ENCODE measurements at regions not wholly inside any gene's neighbourhood (a gene's known extent, or its start where the extent isn't known, plus 50 kb on each side); places are given as distances from the start of the nearest gene placed in this dataset.

GRCh38 chr7:22597844-22598243 is 97.9 kb upstream of the STEAP1B start (continued):
- TF ChIP-seq CTCF (IDR thresholded peaks at IDR 0.05), result no peak
- no peak for TF ChIP-seq GTF2I (CRISPR knock-in tag; conservative IDR thresholded peaks at IDR 0.05)

GRCh38 chr7:22596763-22597400 is 96.9 kb upstream of the STEAP1B start:
- Mint-ChIP-seq H3K4me3 (no peak overlapping the region), H3K27ac (no peak overlapping the region), H3K4me1 (peaks cover 15% of the 10 kb centered on the region), H3K9me3 (peaks cover 16% of the 10 kb centered on the region), H3K36me3 (no peaks in the 10 kb centered on the region), H3K27me3 (ENCODE audit: low read depth) (no peaks in the 10 kb centered on the region)
- no peak for ATAC-seq
- DNase-seq (ENCODE audit: low spot score), result no peak
- CTCF ChIA-PET, result no interaction called here
- POLR2A ChIA-PET, result no interaction called here
- no peak for TF ChIP-seq MYBL2 (CRISPR knock-in tag; IDR thresholded peaks at IDR 0.05)
- TF ChIP-seq ATF1 (CRISPR knock-in tag; IDR thresholded peaks at IDR 0.05), result no peak
- no peak for TF ChIP-seq ZMAT4 (CRISPR knock-in tag; IDR thresholded peaks at IDR 0.05)
- no peak for TF ChIP-seq ATF6 (CRISPR knock-in tag; IDR thresholded peaks at IDR 0.05)
- no peak for TF ChIP-seq JUN (CRISPR knock-in tag; IDR thresholded peaks at IDR 0.05)
- TF ChIP-seq ZNF121 (CRISPR knock-in tag; IDR thresholded peaks at IDR 0.05), result no peak
- TF ChIP-seq ATF3 (CRISPR knock-in tag; conservative IDR thresholded peaks at IDR 0.05), result no peak

- H3K9me3 Mint-ChIP-seq, result peaks cover 16% of the 10 kb centered on the region
- no peaks in the 10 kb centered on the region for H3K36me3 Mint-ChIP-seq
- H3K4me1 Mint-ChIP-seq, result peaks cover 19% of the 10 kb centered on the region
- H3K27ac Mint-ChIP-seq, result no peak overlapping the region
- H3K27me3 Mint-ChIP-seq (ENCODE audit: low read depth), result no peaks in the 10 kb centered on the region
- POLR2A ChIA-PET, result no interaction called here
- no peak overlapping the region for H3K4me3 Mint-ChIP-seq
- CTCF ChIA-PET, result interaction anchor here (2.1 kb wide), 1 partner anchor 8 kb away, joined by 7 read pairs; no protein-coding TSS in a partner anchor
- ATAC-seq (no peak), DNase-seq (ENCODE audit: low spot score) (no peak)
- TF ChIP-seq HMGA2 (CRISPR knock-in tag; IDR thresholded peaks at IDR 0.05) (no peak), FOXP4 (CRISPR knock-in tag; IDR thresholded peaks at IDR 0.05) (no peak), USF2 (CRISPR knock-in tag; IDR thresholded peaks at IDR 0.05) (no peak), SP1 (CRISPR knock-in tag; conservative IDR thresholded peaks at IDR 0.05) (no peak), PRRX2 (CRISPR knock-in tag; IDR thresholded peaks at IDR 0.05) (no peak), ERG (CRISPR knock-in tag; IDR thresholded peaks at IDR 0.05) (no peak), ZNF281 (CRISPR knock-in tag; IDR thresholded peaks at IDR 0.05) (no peak), MAX (CRISPR knock-in tag; IDR thresholded peaks at IDR 0.05) (no peak), ETV6 (CRISPR knock-in tag; IDR thresholded peaks at IDR 0.05) (no peak), FOXK1 (CRISPR knock-in tag; IDR thresholded peaks at IDR 0.05) (no peak), MYBL2 (CRISPR knock-in tag; IDR thresholded peaks at IDR 0.05) (no peak)
Observed at GRCh38 chr7:22594020-22594419, 94.0 kb upstream of the STEAP1B start.

All from WTC11 (cell line).